CD4-positive, alpha-beta T cell (primary cell): ENCODE measurements at regions not wholly inside any gene's neighbourhood (a gene's known extent, or its start where the extent isn't known, plus 50 kb on each side); places are given as distances from the start of the nearest gene placed in this dataset.

ENCODE experiments used
- ATAC-seq: fragments of 200-7000 bp; cut with Tn5 transposase; one replicate; pipeline ENCODE4 v1.10.0; 2022; ENCODE audit warnings: mild to moderate bottlenecking; ENCODE audit not compliant: poor library complexity
- CTCF ChIA-PET: fragments of 350-600 bp; sonication (Branson Sonifier 250); formaldehyde crosslinking; loops from one replicate; lab custom pipeline; 2021; ENCODE audit warnings: antibody characterized with exemption, inconsistent platforms; lab: Charles Lee
- POLR2A ChIA-PET: fragments of 350-600 bp; sonication (Branson Sonifier 250); formaldehyde crosslinking; loops from one replicate; lab custom pipeline; 2021; ENCODE audit warnings: antibody characterized with exemption, inconsistent platforms; lab: Charles Lee
- DNase-seq, 14 experiments: peaks; one replicate each; pipeline ENCODE4 v3.0.0-alpha.2; 2013 to 2020; ENCODE audit warnings: mixed read lengths in 2 of 14
- H3K27ac ChIP-seq, 2 donors: one replicate each; pipeline versions ENCODE4 v1.5.1 to v1.7.0; 2013; ENCODE audit warnings: low read length in 2 of 2, low read depth in 1 of 2, mild to moderate bottlenecking in 1 of 2
- H3K27me3 ChIP-seq, 2 experiments: 1 replicate in 1 of 2; 2 replicates in 1 of 2; pipeline versions ENCODE4 v1.6.1 to v1.7.0; 2013; ENCODE audit warnings: low read length in 2 of 2, control low read depth in 1 of 2, mild to moderate bottlenecking in 1 of 2, moderate library complexity in 1 of 2; ENCODE audit not compliant: insufficient read depth in 2 of 2, control insufficient read depth in 1 of 2
- H3K36me3 ChIP-seq: one replicate; pipeline ENCODE4 v1.6.1; 2013; ENCODE audit warnings: low read length, control low read depth; ENCODE audit not compliant: insufficient read depth
- H3K4me1 ChIP-seq: one replicate; pipeline ENCODE4 v1.6.1; 2013; ENCODE audit warnings: low read length, control low read depth; ENCODE audit not compliant: insufficient read depth
- H3K4me3 ChIP-seq: one replicate; pipeline ENCODE4 v1.5.1; 2013; ENCODE audit warnings: mild to moderate bottlenecking, low read length, moderate library complexity
- H3K9me3 ChIP-seq, 2 experiments: 1 replicate in 1 of 2; 2 replicates in 1 of 2; pipeline versions ENCODE4 v1.6.1 to v1.7.0; 2013; ENCODE audit warnings: low read length in 2 of 2, mild to moderate bottlenecking in 2 of 2, control low read depth in 1 of 2, moderate library complexity in 1 of 2; ENCODE audit not compliant: control insufficient read depth in 1 of 2, insufficient read depth in 1 of 2
- H3K27ac Mint-ChIP-seq: one replicate; pipeline ENCODE4 v1.8.0; 2020; ENCODE audit warnings: mixed read lengths
- H3K27me3 Mint-ChIP-seq: one replicate; pipeline ENCODE4 v1.8.0; 2021; ENCODE audit warnings: mixed read lengths
- H3K36me3 Mint-ChIP-seq: one replicate; pipeline ENCODE4 v1.8.0; 2021; ENCODE audit warnings: low read depth, mixed read lengths
- H3K4me1 Mint-ChIP-seq: one replicate; pipeline ENCODE4 v1.8.0; 2021; ENCODE audit warnings: low read depth, mixed read lengths
- H3K4me3 Mint-ChIP-seq: one replicate; pipeline ENCODE4 v1.8.0; 2020; ENCODE audit warnings: mild to moderate bottlenecking, mixed read lengths
- H3K9me3 Mint-ChIP-seq: one replicate; pipeline ENCODE4 v1.8.0; 2020; ENCODE audit warnings: mixed read lengths
- intact Hi-C, 2 experiments: fragments of 100-400 bp; cut with DNase I in 1 of 2; cut with micrococcal nuclease in 1 of 2; formaldehyde crosslinking; loops; one replicate each; pipeline versions ENCODE4 v1.15.1 to v1.9.0; 2023 to 2025; cut with DNase I, micrococcal nuclease
- TF ChIP-seq, protein P1 (sequence below): fragments of 200-600 bp; IDR thresholded peaks from one replicate; pipeline ENCODE4 v1.8.0; 2022; ENCODE audit warnings: antibody characterized with exemption, mild to moderate bottlenecking

DNA sequence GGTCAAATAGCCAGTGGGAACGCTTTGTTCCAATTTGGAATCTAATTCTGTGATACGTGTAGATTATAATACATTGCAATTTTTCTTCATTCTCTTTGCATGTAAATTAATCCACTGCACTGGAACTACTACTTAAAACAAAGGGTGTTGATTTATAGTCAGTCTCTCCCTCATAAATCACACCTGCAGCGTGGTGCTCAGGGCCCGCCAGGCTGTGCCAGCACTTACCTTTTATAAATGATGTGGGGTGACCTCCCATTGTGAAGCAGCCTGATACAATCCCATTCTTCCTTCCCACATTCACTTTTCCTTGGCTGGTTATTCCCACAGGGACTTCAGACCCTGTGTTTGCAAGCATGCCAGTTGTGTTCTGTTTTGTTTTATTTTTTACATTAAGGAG is 302.3 kb upstream of the ID2 start:
- H3K4me3 Mint-ChIP-seq: no peak overlapping the region
- no peak for DNase-seq
- H3K27ac Mint-ChIP-seq: no peak overlapping the region
- Histone ChIP-seq H3K27ac (no peak overlapping the region), H3K4me3 (no peak overlapping the region), H3K27me3 (no peaks in the 10 kb centered on the region), H3K9me3 (no peaks in the 10 kb centered on the region), H3K36me3 (no peaks in the 10 kb centered on the region), H3K4me1 (peaks cover 25% of the 10 kb centered on the region)
- H3K9me3 Mint-ChIP-seq: no peaks in the 10 kb centered on the region
- intact Hi-C loops: no loop called here
- H3K4me1 Mint-ChIP-seq: peaks cover 31% of the 10 kb centered on the region
- no peak for ATAC-seq
- H3K27me3 Mint-ChIP-seq: no peaks in the 10 kb centered on the region
- CTCF ChIA-PET: no interaction called here
- TF ChIP-seq, protein P1, sequence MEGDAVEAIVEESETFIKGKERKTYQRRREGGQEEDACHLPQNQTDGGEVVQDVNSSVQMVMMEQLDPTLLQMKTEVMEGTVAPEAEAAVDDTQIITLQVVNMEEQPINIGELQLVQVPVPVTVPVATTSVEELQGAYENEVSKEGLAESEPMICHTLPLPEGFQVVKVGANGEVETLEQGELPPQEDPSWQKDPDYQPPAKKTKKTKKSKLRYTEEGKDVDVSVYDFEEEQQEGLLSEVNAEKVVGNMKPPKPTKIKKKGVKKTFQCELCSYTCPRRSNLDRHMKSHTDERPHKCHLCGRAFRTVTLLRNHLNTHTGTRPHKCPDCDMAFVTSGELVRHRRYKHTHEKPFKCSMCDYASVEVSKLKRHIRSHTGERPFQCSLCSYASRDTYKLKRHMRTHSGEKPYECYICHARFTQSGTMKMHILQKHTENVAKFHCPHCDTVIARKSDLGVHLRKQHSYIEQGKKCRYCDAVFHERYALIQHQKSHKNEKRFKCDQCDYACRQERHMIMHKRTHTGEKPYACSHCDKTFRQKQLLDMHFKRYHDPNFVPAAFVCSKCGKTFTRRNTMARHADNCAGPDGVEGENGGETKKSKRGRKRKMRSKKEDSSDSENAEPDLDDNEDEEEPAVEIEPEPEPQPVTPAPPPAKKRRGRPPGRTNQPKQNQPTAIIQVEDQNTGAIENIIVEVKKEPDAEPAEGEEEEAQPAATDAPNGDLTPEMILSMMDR: no peak
- POLR2A ChIA-PET: no interaction called here
- no peaks in the 10 kb centered on the region for H3K36me3 Mint-ChIP-seq

DNA sequence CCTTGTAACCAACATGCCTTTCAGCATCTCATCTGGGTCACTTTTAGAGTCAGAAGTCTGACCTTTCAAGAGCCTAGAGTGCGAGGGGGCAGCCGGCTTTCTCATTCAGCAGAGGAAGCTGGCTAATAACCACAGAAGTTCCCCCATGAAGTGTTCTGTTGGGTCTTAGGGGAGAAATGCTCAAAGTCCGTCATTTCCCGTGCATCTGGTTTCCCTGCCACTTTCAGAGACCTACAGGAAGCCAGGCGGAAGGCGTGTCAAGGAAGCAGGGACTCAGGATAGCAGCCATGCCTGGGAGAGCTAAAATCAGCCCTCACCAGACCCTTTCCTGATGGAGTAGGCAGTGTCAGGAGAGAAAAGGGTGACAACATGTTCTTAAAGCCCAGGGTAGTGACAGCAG is 301.8 kb upstream of the ID2 start:
- ATAC-seq: no peak
- no peak for DNase-seq
- intact Hi-C loops: no loop called here
- Histone ChIP-seq H3K27ac (no peak overlapping the region), H3K27me3 (no peaks in the 10 kb centered on the region), H3K4me1 (peaks cover 25% of the 10 kb centered on the region), H3K9me3 (no peaks in the 10 kb centered on the region), H3K4me3 (no peak overlapping the region), H3K36me3 (no peaks in the 10 kb centered on the region)
- ChIA-PET CTCF (no interaction called here), POLR2A (no interaction called here)
- H3K27me3 Mint-ChIP-seq: no peaks in the 10 kb centered on the region
- H3K27ac Mint-ChIP-seq: no peak overlapping the region
- H3K4me3 Mint-ChIP-seq: no peak overlapping the region
- TF ChIP-seq, protein P1: no peak
- H3K4me1 Mint-ChIP-seq: peaks cover 31% of the 10 kb centered on the region
- H3K9me3 Mint-ChIP-seq: no peaks in the 10 kb centered on the region
- H3K36me3 Mint-ChIP-seq: no peaks in the 10 kb centered on the region

DNA sequence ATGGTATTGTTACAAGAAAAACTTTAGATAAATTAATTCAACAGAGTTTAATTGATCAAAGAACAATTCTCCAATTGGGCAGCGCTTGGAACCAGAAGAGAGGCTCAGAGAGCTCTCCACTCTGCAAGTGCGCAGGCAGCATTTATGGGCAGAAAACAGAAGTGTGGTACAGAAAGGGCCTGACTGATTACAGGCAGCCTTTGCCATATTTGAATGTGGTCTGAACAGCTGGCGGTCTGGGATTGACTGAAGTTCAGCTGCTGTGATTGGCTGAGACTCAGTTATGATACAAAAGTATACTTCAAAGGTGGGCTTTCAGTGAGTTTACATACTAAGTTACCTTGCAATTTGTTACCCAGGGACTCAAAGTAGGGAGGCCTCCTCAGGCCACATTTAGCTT is 301.3 kb upstream of the ID2 start:
- H3K4me3 Mint-ChIP-seq: no peak overlapping the region
- H3K27me3 ChIP-seq: no peaks in the 10 kb centered on the region
- H3K9me3 Mint-ChIP-seq: no peaks in the 10 kb centered on the region
- intact Hi-C loops: no loop called here
- no peaks in the 10 kb centered on the region for H3K9me3 ChIP-seq
- no peak overlapping the region for H3K4me3 ChIP-seq
- TF ChIP-seq, protein P1: no peak
- ATAC-seq (no peak), DNase-seq (no peak)
- ChIA-PET POLR2A (no interaction called here), CTCF (no interaction called here)
- peaks cover 25% of the 10 kb centered on the region for H3K4me1 ChIP-seq
- H3K27ac Mint-ChIP-seq: no peak overlapping the region
- H3K4me1 Mint-ChIP-seq: peaks cover 31% of the 10 kb centered on the region
- H3K36me3 Mint-ChIP-seq: no peaks in the 10 kb centered on the region
- no peaks in the 10 kb centered on the region for H3K27me3 Mint-ChIP-seq
- no peaks in the 10 kb centered on the region for H3K36me3 ChIP-seq
- no peak overlapping the region for H3K27ac ChIP-seq
